ENCODE measurements at regions not wholly inside any gene's neighbourhood (a gene's known extent, or its start where the extent isn't known, plus 50 kb on each side); places are given as distances from the start of the nearest gene placed in this dataset.

DNA sequence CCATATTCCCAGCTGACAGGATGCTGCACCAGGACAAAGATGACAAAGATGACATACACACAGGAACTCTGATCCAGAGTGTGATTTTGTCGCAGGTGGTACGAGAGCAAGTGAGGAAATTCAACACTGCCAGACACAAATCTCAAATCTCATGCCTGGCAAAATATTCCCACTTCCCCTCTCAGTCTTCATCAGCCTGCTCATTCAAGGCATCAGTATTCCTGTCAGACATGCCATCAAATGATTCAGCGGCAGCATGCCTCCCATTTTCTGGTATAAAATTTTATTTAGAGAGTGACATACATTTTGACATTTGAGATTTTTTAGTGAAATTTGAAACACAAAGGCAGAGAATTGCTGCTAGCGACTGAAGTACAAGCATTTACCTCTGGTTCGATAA, 228.1 kb upstream of the LMCD1 start:
- TF ChIP-seq, protein P1, sequence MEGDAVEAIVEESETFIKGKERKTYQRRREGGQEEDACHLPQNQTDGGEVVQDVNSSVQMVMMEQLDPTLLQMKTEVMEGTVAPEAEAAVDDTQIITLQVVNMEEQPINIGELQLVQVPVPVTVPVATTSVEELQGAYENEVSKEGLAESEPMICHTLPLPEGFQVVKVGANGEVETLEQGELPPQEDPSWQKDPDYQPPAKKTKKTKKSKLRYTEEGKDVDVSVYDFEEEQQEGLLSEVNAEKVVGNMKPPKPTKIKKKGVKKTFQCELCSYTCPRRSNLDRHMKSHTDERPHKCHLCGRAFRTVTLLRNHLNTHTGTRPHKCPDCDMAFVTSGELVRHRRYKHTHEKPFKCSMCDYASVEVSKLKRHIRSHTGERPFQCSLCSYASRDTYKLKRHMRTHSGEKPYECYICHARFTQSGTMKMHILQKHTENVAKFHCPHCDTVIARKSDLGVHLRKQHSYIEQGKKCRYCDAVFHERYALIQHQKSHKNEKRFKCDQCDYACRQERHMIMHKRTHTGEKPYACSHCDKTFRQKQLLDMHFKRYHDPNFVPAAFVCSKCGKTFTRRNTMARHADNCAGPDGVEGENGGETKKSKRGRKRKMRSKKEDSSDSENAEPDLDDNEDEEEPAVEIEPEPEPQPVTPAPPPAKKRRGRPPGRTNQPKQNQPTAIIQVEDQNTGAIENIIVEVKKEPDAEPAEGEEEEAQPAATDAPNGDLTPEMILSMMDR (IDR thresholded peaks at IDR 0.05; ENCODE audit: low read depth, low read length): no peak
- H3K4me3 ChIP-seq (ENCODE audit: low read depth, low read length): no peak overlapping the region

DNA sequence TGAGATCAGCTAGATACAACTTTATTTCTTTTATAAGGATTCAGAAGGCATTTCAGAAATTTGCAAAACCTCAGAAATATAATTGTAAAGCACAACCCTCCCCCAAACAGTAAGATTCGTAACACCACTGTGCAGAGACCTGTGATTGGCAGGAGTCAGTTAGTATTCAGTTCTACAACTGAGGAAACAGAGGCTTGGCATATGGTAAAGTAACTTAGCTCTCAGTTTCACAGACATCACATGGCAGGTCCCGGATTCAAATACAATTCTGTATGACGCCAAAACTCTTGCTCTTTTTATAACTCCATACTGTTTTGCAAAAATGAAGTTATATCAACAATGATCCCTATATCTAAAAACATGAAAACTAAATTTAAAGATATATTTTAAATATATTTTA, 225.6 kb upstream of the LMCD1 start:
- TF ChIP-seq, protein P1 (IDR thresholded peaks at IDR 0.05; ENCODE audit: low read depth, low read length): no peak
- H3K4me3 ChIP-seq (ENCODE audit: low read depth, low read length): no peak overlapping the region

DNA sequence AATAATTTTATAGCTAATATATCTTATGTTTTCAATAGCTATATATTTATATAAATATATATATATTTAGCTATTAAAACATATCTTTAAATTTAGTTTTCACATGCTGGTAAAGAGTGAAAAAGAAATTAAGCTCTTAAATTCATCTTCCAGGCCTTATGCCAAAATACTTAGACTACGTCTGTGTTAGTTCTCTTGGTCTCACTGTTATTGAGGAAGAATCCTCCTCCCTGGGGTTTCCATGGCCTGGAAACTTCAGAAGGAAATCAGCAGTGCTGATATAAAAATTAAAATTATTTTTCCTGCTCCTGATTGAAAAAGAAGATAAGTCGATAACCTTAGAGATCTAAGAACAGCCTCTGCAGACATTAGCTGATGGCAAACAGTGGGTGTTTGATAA, 225.1 kb upstream of the LMCD1 start:
- no peak overlapping the region for H3K4me3 ChIP-seq (ENCODE audit: low read depth, low read length)
- TF ChIP-seq, protein P1 (IDR thresholded peaks at IDR 0.05; ENCODE audit: low read depth, low read length): no peak

DNA sequence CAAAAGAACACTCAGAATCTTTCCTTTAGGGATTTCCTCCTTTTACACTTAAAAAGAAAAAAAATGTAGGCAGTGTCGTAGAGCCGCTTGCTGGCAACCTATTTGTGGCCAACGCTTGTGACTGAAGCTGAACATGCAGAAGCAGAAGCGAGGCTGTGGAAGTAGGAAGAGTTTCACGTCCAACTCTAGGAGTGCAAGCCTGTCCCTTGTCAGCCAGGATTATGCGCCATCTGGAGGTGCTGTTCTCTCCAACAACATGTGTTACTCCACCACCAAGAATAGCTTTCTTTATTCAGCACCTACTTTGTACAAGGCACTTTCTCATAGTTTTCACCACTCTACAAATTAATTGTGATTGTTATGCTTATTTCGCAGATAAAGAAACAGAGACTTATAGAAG, 223.2 kb upstream of the LMCD1 start:
- no peak overlapping the region for H3K4me3 ChIP-seq (ENCODE audit: low read depth, low read length)
- TF ChIP-seq, protein P1 (IDR thresholded peaks at IDR 0.05; ENCODE audit: low read depth, low read length): no peak

DNA sequence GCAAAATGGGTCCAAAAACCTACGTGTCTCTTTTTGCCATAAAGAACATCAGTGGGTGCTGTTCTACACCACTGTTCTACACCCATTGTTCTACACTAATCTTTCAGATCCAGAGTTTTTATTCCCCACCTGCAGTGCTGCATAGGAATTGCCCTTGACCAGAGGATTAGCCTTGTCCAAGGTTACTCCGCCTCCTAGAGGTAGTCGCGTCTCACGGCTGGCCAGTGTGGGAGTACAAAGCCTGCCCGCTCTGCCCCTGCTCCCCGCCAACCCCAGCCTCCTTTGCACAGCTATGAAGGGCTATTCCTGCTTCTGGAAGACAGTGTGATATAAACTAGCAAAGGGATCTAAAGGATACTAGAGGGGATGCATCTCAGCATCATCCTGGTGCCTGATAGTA, 222.1 kb upstream of the LMCD1 start:
- no peak overlapping the region for H3K4me3 ChIP-seq (ENCODE audit: low read depth, low read length)

GRCh38 chr3:8279886-8280550, 221.6 kb upstream of the LMCD1 start:
- no peak overlapping the region for H3K4me3 ChIP-seq (ENCODE audit: low read depth, low read length)
- TF ChIP-seq, protein P1 (IDR thresholded peaks at IDR 0.05; ENCODE audit: low read depth, low read length): no peak

More for the DNA sequence above, 222.1 kb upstream of the LMCD1 start:
- TF ChIP-seq, protein P1 (IDR thresholded peaks at IDR 0.05; ENCODE audit: low read depth, low read length): no peak

DNA sequence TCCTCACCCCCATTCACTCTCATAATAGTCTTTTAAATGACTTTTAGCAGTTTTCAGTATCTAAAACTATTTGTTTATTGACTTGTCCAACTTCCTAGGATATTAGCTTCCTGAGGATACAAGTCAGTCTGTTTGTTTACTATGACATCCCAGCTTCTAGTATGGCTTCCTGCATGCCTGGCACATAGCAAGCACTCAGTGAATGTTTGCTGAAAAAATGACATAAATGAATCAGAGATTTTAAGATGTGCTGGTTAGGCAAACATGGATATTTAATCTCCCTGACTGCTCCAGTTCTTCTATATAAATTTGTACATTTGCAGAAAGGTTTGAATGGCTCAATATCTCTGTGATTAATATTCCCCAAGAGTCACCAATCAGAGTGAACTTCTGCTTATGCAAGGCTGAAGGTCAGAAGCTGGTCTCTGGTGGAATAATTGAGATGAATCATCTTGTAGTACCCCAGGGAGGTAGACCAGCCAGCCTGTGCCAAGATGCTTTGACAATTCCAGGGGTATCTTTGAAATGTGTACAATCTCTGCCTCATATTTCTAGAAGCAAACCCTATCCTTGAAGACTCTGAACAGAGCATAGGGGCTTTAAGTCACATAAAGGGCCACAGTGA, 219.0 kb upstream of the LMCD1 start:
- TF ChIP-seq, protein P1 (IDR thresholded peaks at IDR 0.05; ENCODE audit: low read depth, low read length): no peak
- H3K4me3 ChIP-seq (ENCODE audit: low read depth, low read length): no peak overlapping the region
